H1 (cell line): ENCODE measurements at regions not wholly inside any gene's neighbourhood (a gene's known extent, or its start where the extent isn't known, plus 50 kb on each side); places are given as distances from the start of the nearest gene placed in this dataset.

ENCODE experiments used
- ASH2L ChIP-seq: fragments of 200-600, 300-600 bp; sonication (generic); IDR thresholded peaks from one replicate; pipeline ENCODE4 v1.7.1; 2017; ENCODE audit warnings: low read length
- BCL11A ChIP-seq, 2 experiments: IDR thresholded peaks; one replicate each; pipeline ENCODE4 v1.6.1; 2011; ENCODE audit warnings: low read depth in 2 of 2, low read length in 2 of 2, mild to moderate bottlenecking in 2 of 2
- CBX8 ChIP-seq: fragments of 300-800, 300-1000 bp; sonication (generic); IDR thresholded peaks from 2 replicates; pipeline ENCODE4 v1.7.1; 2016; ENCODE audit warnings: low read depth, low read length, borderline replicate concordance
- FOSL1 ChIP-seq: IDR thresholded peaks from 2 replicates; pipeline ENCODE4 v1.6.1; 2011; ENCODE audit warnings: mild to moderate bottlenecking, low read depth, low read length, moderate library complexity; ENCODE audit not compliant: insufficient read depth
- GABPA ChIP-seq: IDR thresholded peaks from 2 replicates; pipeline ENCODE4 v1.6.1; 2011; ENCODE audit warnings: mild to moderate bottlenecking, low read length, moderate library complexity, borderline replicate concordance; ENCODE audit not compliant: insufficient read depth
- NRF1 ChIP-seq: IDR thresholded peaks from 2 replicates; pipeline ENCODE4 v1.6.1; 2011; ENCODE audit warnings: mild to moderate bottlenecking, low read depth, low read length, improper control_type of control experiment
- PHF8 ChIP-seq: fragments of 200-600 bp; sonication (generic); conservative IDR thresholded peaks from 2 replicates; pipeline ENCODE4 v1.7.1; 2012; ENCODE audit warnings: low read depth, mild to moderate bottlenecking, inconsistent platforms, low read length, moderate library complexity
- POU5F1 ChIP-seq: IDR thresholded peaks from 2 replicates; pipeline ENCODE4 v1.6.1; 2011; ENCODE audit warnings: low read depth, mild to moderate bottlenecking, low read length, moderate library complexity
- SAP30 ChIP-seq: fragments of 300-600 bp; sonication (generic); IDR thresholded peaks from 2 replicates; pipeline ENCODE4 v1.7.1; 2012; ENCODE audit warnings: low read length, moderate library complexity, mild to moderate bottlenecking, inconsistent platforms; ENCODE audit not compliant: insufficient read depth, insufficient replicate concordance
- SIX5 ChIP-seq: IDR thresholded peaks from 2 replicates; pipeline ENCODE4 v1.6.1; 2011; ENCODE audit warnings: mild to moderate bottlenecking, low read depth, low read length
- TF ChIP-seq, protein P1 (sequence below): fragments of 300-600 bp; sonication (generic); IDR thresholded peaks from 2 replicates; pipeline ENCODE4 v1.7.1; 2012; ENCODE audit warnings: low read length, moderate library complexity, mild to moderate bottlenecking, inconsistent platforms; ENCODE audit not compliant: insufficient replicate concordance
- TF ChIP-seq, protein P2 (sequence below): IDR thresholded peaks from 2 replicates; pipeline ENCODE4 v1.6.1; 2012; ENCODE audit warnings: inconsistent platforms

DNA sequence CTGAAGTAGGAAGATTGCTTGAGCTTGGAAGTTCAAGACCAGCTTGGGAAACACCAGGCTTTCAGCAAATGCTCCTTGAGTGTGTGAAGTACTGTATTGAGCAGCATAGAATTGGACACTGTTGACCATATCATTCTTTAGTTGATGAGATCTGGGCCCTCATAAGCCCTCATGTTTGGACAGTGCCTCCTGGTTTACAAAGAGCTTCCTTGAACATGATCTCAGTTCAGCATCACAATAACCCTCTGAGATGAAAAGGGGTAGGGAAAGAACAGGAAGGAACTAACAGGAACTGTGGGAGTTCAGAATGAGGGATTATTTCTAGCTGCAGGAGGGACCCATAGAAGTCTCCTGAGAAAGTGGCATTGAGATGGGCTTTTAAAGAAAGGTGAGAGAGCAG, 153.2 kb downstream of the C12orf75 start (continued):
- TF ChIP-seq, protein P1, sequence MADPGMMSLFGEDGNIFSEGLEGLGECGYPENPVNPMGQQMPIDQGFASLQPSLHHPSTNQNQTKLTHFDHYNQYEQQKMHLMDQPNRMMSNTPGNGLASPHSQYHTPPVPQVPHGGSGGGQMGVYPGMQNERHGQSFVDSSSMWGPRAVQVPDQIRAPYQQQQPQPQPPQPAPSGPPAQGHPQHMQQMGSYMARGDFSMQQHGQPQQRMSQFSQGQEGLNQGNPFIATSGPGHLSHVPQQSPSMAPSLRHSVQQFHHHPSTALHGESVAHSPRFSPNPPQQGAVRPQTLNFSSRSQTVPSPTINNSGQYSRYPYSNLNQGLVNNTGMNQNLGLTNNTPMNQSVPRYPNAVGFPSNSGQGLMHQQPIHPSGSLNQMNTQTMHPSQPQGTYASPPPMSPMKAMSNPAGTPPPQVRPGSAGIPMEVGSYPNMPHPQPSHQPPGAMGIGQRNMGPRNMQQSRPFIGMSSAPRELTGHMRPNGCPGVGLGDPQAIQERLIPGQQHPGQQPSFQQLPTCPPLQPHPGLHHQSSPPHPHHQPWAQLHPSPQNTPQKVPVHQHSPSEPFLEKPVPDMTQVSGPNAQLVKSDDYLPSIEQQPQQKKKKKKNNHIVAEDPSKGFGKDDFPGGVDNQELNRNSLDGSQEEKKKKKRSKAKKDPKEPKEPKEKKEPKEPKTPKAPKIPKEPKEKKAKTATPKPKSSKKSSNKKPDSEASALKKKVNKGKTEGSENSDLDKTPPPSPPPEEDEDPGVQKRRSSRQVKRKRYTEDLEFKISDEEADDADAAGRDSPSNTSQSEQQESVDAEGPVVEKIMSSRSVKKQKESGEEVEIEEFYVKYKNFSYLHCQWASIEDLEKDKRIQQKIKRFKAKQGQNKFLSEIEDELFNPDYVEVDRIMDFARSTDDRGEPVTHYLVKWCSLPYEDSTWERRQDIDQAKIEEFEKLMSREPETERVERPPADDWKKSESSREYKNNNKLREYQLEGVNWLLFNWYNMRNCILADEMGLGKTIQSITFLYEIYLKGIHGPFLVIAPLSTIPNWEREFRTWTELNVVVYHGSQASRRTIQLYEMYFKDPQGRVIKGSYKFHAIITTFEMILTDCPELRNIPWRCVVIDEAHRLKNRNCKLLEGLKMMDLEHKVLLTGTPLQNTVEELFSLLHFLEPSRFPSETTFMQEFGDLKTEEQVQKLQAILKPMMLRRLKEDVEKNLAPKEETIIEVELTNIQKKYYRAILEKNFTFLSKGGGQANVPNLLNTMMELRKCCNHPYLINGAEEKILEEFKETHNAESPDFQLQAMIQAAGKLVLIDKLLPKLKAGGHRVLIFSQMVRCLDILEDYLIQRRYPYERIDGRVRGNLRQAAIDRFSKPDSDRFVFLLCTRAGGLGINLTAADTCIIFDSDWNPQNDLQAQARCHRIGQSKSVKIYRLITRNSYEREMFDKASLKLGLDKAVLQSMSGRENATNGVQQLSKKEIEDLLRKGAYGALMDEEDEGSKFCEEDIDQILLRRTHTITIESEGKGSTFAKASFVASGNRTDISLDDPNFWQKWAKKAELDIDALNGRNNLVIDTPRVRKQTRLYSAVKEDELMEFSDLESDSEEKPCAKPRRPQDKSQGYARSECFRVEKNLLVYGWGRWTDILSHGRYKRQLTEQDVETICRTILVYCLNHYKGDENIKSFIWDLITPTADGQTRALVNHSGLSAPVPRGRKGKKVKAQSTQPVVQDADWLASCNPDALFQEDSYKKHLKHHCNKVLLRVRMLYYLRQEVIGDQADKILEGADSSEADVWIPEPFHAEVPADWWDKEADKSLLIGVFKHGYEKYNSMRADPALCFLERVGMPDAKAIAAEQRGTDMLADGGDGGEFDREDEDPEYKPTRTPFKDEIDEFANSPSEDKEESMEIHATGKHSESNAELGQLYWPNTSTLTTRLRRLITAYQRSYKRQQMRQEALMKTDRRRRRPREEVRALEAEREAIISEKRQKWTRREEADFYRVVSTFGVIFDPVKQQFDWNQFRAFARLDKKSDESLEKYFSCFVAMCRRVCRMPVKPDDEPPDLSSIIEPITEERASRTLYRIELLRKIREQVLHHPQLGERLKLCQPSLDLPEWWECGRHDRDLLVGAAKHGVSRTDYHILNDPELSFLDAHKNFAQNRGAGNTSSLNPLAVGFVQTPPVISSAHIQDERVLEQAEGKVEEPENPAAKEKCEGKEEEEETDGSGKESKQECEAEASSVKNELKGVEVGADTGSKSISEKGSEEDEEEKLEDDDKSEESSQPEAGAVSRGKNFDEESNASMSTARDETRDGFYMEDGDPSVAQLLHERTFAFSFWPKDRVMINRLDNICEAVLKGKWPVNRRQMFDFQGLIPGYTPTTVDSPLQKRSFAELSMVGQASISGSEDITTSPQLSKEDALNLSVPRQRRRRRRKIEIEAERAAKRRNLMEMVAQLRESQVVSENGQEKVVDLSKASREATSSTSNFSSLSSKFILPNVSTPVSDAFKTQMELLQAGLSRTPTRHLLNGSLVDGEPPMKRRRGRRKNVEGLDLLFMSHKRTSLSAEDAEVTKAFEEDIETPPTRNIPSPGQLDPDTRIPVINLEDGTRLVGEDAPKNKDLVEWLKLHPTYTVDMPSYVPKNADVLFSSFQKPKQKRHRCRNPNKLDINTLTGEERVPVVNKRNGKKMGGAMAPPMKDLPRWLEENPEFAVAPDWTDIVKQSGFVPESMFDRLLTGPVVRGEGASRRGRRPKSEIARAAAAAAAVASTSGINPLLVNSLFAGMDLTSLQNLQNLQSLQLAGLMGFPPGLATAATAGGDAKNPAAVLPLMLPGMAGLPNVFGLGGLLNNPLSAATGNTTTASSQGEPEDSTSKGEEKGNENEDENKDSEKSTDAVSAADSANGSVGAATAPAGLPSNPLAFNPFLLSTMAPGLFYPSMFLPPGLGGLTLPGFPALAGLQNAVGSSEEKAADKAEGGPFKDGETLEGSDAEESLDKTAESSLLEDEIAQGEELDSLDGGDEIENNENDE = no peak
- no peak for TF ChIP-seq ASH2L
- no peak for TF ChIP-seq SIX5
- TF ChIP-seq BCL11A (IDR thresholded peaks at IDR 0.05; ENCODE audit: low read depth in 2 of 2, low read length in 2 of 2) = no peak
- no peak for TF ChIP-seq PHF8
- TF ChIP-seq GABPA = no peak
- TF ChIP-seq FOSL1 = no peak
- TF ChIP-seq, protein P2, sequence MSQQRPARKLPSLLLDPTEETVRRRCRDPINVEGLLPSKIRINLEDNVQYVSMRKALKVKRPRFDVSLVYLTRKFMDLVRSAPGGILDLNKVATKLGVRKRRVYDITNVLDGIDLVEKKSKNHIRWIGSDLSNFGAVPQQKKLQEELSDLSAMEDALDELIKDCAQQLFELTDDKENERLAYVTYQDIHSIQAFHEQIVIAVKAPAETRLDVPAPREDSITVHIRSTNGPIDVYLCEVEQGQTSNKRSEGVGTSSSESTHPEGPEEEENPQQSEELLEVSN = no peak
- TF ChIP-seq CBX8 = no peak
- no peak for TF ChIP-seq NRF1
- TF ChIP-seq POU5F1 = no peak
- no peak for TF ChIP-seq SAP30
- TF ChIP-seq, all 59 proteins: peak for 0
